Stimulated activated CD8-positive, alpha-beta memory T cell treated with anti-CD3 and anti-CD28 coated beads, Interleukin-15, amount 100 ng/mL, for 24 hours (primary cell): ENCODE measurements at regions not wholly inside any gene's neighbourhood (a gene's known extent, or its start where the extent isn't known, plus 50 kb on each side); places are given as distances from the start of the nearest gene placed in this dataset.
"Not testable (repeated sequence)": the region's sequence is repeated elsewhere in the genome, so short reads cannot be mapped to it uniquely, and the experiment has no call there.

Experiments used
- DNase-seq: peaks from one replicate; pipeline ENCODE4 v3.0.0-alpha.2; 2020; ENCODE audit warnings: low read depth

GRCh38 chr17:16870253-16871245 is 101.4 kb downstream of the TNFRSF13B start:
- DNase-seq: no peak

- not testable (repeated sequence) for DNase-seq
These were observed 102.2 kb downstream of the TNFRSF13B start for GRCh38 chr17:16869531-16870252.

GRCh38 chr17:16868616-16869015 is 103.3 kb downstream of the TNFRSF13B start:
- not testable (repeated sequence) for DNase-seq

DNA sequence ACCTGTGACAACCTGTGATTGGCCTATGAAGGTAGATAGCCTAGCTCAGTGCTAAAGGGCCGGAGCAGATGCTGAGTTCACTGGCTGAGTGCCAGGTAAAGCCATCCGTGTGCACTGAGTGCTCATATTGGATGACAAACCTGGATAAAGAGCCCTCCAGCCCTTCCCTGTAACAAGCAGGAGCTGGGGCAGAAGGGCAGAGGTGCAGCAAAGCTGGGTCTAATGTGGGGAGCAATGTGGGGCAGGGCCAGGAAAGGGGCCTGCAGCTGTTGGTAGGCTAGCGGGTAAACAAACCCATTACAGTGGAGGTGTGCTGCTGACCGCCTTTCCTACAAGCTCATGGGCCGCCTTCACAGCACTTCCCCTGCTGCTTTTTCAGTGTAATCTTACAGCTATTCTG is 104.4 kb downstream of the TNFRSF13B start:
- not testable (repeated sequence) for DNase-seq

DNA sequence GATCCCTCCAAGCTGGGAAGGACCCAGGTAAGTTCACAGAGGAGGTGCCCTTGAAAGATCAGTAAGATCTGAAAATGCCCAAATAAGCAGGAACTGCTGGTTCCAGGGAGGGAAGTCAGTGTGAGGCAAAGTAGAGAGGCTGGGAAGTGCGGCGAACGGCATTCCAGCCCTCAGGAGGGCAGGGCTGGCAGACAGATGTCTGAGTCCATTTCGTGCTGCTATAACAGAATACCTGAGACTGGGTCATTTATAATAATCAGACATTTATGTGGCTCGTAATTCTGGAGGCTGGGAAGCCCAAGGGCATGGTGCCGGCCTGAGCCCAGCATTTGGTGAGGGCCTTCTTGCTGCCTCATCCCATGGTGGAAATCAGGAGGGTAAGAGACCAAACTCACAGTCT is 105.1 kb downstream of the TNFRSF13B start:
- DNase-seq: not testable (repeated sequence)

DNA sequence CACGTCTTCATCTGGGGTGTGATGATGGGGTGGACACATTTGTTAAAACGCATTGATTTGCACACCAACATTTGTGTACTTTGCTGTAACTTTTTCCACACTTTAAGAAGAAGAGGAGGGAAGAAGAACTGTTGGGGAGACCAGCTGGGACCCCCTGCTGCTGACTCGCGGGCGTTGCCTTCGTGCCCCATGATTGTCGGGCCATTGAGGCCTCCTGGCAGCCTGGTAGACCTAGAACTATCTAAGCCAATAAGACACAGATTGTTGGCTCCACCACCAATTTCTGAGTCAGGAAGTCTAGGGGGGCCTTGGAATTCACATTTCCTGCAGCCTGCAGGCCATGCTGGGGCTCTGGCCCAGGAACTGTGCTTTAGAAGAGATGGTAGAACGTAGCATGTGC is 105.5 kb downstream of the TNFRSF13B start:
- DNase-seq: no peak

DNA sequence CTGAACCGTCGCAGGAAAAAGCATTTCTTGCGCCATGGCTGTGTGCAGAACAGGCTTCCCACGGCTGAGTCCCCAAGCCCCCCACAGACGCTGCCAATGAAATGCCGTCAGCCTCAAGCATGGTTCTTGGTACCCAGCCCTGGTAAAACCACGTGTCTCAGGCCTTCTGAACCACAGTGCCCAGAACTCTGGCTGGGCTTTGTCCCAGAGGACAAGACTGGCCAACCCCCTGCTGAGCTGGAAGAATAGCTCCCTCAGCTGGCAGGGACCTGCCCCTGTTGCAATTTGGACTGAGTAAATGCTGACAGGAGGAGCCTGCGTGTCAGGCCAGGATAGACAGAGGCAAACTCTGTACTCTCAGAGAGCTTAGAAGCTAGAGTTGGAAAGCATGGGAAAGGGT is 106.2 kb downstream of the TNFRSF13B start:
- DNase-seq: not testable (repeated sequence)

DNA sequence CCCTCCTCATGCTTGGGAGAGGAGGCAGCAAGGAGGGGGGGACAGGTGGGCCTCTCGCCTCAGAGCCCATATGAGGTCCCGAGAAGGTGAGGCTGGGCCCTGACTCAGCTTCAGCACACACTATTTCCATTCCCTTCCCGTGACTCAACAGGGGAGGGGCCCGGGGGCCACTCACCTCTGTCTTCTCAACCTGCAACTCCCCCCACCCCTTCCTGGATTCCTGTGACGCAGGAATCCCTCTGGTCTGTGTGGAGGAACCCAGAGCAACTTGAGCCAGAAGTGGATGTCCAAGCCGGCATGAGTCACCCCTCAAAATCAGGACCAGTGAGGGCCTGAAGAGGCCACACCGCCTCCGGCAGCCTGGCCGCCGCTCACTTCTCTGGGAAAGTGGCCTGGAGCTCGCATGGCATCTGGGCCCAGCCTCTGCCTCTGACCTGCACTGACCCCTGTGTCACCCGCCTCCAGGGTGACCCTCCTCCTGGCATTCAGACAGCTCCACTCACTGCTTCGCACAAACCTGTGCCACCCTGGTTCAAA is 106.8 kb downstream of the TNFRSF13B start:
- not testable (repeated sequence) for DNase-seq

- DNase-seq: not testable (repeated sequence)
These were observed 107.3 kb downstream of the TNFRSF13B start for GRCh38 chr17:16864462-16865076.

DNA sequence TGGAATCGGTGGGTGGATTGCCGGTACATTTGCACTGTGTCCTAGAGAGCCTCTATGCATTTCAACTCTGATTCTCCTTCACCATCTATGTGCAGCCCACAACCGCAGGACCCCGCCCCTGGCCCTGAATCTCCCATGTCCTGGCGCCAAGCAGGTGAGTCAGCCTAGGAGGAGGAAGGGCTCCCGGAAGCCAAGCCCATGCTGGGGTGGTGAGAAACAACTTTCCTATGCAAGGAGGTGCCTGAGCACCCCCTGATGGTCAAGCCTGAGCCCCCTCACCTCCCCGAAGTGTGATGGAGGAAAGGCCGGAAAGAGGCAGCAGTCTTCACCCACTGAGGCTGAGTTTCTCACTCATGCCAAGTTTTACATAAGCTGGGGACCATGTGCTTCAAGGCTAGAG is 110.8 kb downstream of the TNFRSF13B start:
- not testable (repeated sequence) for DNase-seq

DNA sequence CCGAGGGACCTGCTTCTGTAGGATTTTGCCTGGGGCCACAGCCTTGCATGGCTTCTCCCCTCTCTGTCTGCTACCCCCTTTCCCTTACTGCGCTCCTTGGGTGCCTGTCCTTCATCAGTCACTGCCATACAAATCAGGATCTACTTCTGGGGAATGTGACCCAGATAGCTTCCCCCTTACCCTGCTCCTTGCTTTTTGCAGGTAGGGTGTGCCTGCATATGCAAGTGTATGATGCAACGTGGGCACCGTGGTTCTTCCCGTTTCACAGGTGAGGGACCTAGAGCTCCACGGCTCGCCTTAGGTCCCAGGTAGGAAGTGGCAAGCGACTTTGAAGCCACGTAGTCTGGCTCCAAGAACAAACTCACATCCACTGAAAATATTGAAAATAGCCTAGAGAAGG is 111.5 kb downstream of the TNFRSF13B start:
- not testable (repeated sequence) for DNase-seq

GRCh38 chr17:16859515-16859914 is 112.4 kb downstream of the TNFRSF13B start:
- not testable (repeated sequence) for DNase-seq

GRCh38 chr17:16857746-16858145 is 114.2 kb downstream of the TNFRSF13B start:
- not testable (repeated sequence) for DNase-seq

DNA sequence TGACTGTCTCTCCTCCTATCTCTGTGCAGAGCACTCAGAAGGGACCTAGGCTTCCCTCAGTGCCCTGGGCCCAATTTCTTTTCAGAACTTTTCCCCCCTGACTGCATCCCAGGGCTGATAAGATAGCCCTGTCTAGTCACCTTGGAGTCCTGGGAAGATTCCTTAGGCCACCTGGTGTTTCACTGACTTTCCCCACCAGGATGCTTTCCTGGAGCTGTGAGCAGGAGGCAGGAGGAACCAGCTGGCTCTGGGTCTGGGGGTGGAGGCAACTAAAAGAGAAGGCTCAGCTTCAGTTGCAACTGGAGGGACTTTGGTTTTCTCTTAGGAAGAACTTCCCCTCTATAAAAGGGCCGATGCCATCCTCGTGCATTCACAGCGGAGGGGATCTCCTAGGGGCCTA is 115.1 kb downstream of the TNFRSF13B start:
- DNase-seq: not testable (repeated sequence)

GRCh38 chr17:16856171-16856570 is 115.7 kb downstream of the TNFRSF13B start:
- not testable (repeated sequence) for DNase-seq

DNA sequence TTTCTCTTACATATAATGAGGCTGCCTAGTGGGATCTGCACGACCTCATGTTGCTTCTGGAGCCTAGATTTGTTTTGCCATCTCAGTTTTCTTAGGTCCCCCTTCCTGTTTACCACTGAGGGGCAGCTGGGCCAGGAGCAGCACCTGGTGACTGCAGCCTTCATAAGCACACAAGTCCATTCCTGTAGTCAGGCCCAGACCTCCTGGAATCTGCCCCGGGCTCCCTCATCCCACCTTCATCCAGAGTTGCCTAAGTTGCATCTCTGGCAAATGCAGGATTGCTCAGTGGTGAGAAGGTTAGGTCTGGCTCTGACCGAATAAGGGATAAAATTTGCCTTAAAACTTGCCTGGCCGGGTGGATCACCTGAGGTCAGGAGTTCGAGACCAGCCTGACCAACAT is 117.3 kb downstream of the TNFRSF13B start:
- DNase-seq: not testable (repeated sequence)

- no peak for DNase-seq
These were observed 118.1 kb downstream of the TNFRSF13B start for GRCh38 chr17:16853661-16854320.

- DNase-seq: not testable (repeated sequence)
These were observed 122.1 kb downstream of the TNFRSF13B start for GRCh38 chr17:16849861-16850260.

DNA sequence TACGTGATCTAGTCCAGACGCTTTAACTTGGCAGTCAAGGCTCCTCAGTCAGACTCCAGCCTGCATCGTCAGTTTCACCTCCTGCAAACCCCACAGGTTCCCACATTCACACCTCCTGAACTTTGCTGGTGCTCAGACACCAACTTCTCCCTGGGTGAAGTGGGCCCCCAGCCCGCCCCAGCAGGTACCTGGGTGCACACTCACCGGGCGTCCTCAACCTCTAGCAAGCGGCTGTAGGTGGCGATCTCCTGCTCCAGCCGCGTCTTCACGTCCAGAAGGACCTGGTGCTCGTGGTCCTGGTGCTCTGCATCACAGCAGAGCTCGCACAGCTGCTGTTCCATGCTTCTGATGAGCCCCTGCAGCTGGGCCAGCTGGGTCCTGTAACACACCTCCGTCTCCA is 122.9 kb downstream of the TNFRSF13B start:
- DNase-seq: not testable (repeated sequence)

GRCh38 chr17:16845098-16845497 is 126.8 kb downstream of the TNFRSF13B start:
- not testable (repeated sequence) for DNase-seq

DNA sequence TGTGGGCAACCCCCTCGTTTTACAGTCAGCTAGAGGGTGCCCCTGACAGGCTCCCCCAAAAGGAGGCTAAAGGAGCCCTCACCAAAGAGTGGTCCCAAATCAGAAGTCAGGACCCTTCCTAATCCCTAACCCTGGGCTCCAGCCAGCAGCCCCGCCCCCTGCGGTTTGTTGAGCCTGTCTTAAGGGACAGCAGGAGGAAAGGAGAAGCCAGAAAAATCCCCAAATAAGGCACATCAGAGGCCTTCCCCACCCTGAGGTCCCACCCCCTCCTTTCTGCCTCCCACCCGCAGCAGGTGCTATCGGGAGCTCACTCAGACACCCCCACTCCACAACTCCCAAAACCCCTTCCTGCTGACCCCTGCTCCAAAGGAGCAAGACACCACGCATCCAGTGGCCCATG is 127.2 kb downstream of the TNFRSF13B start:
- DNase-seq: not testable (repeated sequence)
